ENCODE measurements at regions not wholly inside any gene's neighbourhood (a gene's known extent, or its start where the extent isn't known, plus 50 kb on each side); places are given as distances from the start of the nearest gene placed in this dataset.
"Not testable (repeated sequence)": the region's sequence is repeated elsewhere in the genome, so short reads cannot be mapped to it uniquely, and the experiment has no call there.

DNA sequence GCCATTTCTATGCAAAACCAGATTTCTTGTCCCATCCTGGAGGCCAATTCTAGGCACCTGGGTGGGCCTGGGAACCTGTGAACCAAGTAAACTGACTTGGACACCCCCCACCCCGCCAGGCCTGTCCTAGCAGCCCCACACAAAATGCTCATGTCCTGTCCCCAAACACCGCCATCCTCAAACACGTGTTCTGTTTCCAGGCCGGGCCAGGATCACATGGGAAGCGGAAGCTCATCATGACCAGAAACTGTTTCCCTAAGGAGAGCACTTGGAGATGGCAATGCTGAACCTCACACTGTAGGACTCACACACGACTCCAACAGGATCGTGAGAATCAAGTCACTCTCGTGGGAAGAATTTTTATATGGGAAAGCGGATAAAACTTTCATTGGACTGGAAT lies 78.7 kb upstream of the DRD5 start:
- DNase-seq (ENCODE audit: low read depth in 2 of 2): not testable (repeated sequence)

DNA sequence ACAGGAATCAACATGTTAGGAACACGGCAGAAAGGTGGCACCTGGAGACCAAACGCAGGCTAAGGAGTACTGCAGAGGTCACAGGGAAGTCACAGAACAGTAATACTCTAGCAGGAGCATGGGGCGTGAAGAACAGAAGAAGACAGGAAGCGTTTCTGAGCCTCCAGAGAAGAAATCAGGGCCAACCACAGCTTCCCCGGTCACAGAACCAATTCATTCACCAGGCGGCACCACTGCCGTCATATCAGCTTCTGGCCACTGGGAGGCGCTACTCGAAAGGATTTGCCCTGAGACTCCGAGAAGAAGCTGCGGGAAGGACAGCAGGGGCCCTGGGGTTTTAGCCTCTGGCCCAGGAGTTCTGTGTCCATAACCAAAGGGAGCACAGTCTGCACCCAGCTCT lies 78.0 kb upstream of the DRD5 start:
- DNase-seq (ENCODE audit: low read depth in 2 of 2): peak; percentile 35 to 69

DNA sequence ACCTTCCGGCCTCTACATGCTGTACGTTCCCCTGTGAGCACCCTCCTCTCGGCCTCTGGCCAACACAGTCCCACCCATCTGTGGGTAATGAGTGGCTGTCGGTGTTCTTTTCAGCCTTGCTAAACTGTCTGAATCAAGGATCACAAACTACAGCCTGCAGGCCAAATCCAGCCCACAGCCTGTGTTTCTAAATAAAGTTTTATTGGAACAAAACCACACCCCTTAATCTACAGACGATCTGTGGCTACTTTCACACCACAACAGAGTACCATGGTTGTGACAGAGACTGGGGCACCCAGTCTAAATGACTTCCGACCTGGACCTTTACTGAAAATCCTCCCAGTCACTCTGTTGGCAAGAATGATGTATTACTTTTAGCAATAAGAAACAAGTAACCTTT lies 77.3 kb upstream of the DRD5 start:
- not testable (repeated sequence) for DNase-seq (ENCODE audit: low read depth in 2 of 2)

DNA sequence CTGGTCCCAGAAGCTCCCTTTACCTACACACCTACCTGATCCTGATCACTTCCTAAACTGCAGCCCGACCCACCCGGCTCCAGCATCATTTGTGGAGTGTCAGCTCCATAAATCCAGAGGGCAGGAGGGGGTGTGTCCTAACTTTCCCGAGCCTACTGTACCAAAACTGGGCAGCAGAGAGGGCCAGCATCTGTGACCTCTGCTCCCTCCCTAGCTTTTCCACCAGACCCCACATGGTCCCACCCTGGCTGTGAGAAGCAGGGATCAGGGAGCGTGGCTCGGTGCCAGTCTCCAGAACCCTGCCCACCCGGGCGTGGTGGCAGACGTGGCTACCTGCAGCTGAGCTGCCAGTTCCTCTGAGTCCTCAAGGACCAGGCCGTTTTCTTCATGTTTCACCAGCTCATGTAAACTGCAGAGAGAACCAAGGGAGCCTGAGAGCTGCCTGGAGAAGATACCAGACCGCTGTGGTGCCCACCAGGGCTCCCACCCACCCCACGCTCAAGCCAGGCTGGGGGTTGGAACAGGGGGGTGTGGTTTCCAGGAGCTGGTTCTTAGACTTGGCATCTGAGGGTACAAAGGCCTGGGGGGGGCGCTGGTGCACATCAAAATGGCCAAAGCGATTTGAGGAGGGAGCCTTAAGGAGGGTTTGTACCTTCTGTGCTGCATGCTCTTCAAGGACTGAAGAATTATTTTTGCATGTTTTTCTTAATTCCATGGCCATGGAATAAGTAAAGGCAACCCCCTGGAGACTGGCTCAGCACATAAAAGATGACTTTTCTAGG lies 76.7 kb upstream of the DRD5 start:
- no peak for DNase-seq (ENCODE audit: low read depth in 2 of 2)

DNA sequence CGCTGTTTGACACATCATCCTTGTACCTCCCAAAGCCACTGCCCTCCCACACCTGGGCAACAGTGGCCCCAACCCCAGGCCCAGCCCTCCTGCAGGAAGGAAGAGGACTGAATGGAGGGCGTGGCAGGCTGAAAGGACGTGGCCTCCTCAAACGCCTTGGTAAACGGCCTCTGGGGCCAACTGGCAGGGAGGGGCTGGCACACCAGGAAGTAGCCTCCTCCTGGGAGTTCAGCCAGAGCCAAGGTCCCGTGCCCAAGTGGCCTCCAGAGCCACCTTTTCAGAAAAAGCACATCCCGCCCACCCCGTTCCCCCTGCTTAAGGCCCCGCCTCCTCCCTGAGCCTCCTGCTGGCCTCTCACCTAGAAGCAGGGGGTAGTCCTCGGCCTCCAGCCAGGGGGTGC lies 74.2 kb upstream of the DRD5 start:
- not testable (repeated sequence) for DNase-seq (ENCODE audit: low read depth in 2 of 2)

DNA sequence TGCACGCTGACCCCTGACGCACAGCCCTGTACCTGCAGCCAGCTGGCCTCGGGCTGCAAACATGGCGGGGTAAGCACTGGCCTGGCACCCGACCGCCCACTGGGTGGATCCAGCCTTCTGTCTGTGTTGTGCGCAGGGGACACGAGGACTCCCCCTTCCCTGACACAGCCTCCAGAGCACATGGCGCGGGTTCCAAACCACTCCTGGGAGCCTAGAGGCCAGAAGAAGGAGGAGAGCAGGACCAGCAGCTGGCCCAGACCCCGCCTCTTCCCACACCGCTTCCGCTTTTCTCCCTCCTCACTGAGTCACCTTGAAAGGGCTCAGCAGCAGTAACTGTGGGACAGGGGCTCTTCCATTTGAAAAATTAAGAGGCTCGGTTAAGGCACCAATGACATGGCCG lies 73.5 kb upstream of the DRD5 start:
- DNase-seq (ENCODE audit: low read depth in 2 of 2): not testable (repeated sequence)

DNA sequence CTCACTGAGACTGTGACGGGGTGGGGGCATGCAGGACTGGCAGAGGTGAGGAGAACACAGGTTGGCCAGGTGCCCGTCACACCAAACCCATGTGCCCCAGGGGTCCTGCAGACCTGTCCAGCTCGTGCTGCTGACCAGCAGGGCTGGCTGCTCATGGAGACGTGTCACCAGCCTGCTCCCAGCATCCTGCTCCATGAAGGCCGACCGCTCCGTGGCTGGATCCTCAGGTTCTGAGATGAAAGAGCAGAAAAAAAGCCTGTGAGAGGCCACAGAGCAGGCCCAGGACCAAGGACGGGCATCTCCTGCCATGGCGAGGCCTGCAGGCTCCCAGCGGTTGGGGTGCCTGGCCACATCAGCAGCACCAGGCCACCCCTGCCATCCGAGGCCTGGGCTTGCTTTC lies 71.7 kb upstream of the DRD5 start:
- DNase-seq (ENCODE audit: low read depth in 2 of 2): no peak

DNA sequence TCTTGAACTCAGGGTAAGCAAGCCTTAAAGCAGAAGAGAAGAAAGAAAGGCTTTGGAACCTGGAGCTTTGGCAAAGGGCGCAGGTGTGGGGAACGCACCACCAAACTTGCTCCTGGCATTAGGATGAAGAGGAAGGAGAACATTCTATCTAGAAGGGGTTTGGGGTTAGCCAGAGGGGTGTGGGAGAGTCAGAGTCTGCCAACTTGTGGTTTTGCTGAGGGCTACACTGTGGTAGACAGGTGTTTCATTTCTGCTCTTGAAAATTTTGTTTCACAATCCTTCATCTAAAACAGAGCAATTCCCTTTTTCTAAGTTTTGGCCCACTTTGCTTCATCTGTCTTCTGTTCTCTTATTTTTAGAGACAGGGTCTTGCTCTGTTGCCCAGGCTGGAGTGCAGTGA lies 66.2 kb upstream of the DRD5 start:
- DNase-seq (ENCODE audit: low read depth in 2 of 2): not testable (repeated sequence)

DNA sequence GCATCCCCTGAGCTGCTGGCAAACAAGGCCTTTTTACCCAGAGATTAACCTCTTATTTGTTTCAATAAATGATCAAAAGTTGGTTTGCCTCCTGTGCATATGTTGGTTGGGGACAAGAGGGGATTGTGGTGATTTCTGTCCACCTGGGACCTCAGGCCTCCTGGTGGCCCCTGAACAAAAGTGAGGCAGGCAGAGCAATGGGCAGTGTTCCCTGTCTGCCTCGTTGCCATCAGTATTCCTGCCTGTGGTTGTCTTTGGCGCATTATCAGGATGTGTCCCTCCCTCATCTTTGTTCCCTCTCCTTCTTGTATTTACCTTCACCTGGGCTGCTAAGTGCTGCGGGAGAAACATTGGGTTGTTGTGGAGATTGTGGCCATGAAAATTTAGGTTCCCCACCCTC lies 65.3 kb upstream of the DRD5 start:
- DNase-seq (ENCODE audit: low read depth in 2 of 2): no peak

DNA sequence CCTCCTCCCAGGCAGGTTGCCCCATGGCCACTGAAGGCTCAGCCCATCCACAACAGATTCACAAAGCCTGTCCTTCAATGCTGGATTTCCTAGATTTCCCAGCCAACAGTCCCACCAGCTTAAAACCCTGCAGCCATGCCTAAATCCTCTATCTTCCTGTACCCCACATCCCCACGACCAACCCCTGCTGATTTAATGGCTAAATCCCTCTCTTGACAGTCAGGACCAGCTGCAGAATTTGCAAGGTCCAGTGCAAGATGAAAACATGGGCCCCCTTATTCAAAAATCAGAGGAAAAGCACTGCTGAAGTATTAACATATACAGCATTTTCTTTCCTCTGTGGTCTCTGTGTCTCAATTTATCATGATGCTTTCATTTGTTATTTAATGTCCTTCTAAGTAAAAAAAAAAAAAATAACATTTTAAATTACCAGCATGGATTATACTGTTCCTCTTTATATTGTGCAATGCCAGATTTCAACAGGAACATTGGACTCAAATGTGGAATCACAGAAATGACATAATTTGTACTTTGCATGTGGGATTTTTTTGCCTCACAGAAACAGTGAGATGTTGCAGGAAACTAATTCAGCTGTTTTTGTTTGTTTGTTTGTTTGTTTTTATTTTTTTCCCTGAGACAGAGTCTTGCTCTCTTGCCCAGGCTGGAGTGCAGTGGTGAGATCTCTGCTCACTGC lies 63.0 kb upstream of the DRD5 start:
- not testable (repeated sequence) for DNase-seq (ENCODE audit: low read depth in 2 of 2)

DNA sequence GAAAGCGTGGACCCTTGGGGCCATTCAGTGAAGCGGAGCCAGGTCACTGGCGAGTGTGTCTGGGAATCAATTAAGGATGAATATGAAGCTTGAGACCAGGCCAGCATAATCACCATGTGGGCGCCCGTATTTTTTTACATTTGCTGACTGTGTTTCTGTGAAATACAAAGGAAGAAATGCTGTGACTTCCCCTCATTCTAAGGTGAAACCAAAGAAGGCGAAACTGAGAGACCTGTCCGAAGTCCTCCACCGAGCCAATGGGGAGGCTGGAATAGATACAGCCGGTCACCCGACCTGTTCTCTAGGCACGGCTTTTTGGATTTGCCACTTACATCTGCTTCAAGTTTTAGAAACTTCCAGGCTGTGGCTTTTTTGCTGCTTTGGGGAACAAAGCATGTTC lies 59.3 kb upstream of the DRD5 start:
- not testable (repeated sequence) for DNase-seq (ENCODE audit: low read depth in 2 of 2)
